GM12872 (cell line): ENCODE measurements at regions not wholly inside any gene's neighbourhood (a gene's known extent, or its start where the extent isn't known, plus 50 kb on each side); places are given as distances from the start of the nearest gene placed in this dataset.

Experiments
- CTCF ChIP-seq: IDR thresholded peaks from 3 replicates; pipeline ENCODE4 v1.5.1; 2011; ENCODE audit warnings: low read depth, mild to moderate bottlenecking, low read length, moderate library complexity; ENCODE audit not compliant: insufficient read depth

GRCh38 chr6:78482801-78483552 lies 384.4 kb upstream of the IRAK1BP1 start:
- no peak for TF ChIP-seq CTCF

DNA sequence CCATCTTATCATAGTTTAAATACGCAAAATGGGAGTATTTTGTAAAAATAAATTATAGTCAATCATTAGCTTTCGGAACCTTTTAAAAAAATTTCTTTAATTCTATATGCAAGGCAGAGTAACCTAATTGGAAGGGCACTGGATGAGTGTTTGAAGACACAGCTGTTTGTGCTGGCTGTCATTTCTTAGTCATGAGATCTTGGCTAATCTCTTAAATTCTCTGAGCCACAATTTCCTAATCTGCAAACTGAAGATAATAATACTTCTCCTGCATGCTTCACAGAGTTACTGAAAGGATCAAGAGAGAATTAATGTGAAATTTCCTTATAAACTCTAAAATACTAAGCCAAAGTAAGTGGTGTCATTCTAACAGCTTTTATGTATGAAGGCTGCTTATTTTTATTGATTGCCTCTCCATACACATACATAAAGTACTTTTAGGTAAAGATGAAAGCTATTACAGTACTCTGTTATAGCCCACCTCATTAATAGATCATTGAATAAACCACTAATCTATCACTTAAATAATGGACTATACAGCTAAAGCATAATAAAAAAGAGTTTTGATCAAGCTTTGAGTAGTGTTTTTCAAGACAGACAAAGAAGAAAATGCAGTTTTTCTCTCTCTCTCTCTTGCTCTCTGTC lies 383.7 kb upstream of the IRAK1BP1 start:
- no peak for TF ChIP-seq CTCF

DNA sequence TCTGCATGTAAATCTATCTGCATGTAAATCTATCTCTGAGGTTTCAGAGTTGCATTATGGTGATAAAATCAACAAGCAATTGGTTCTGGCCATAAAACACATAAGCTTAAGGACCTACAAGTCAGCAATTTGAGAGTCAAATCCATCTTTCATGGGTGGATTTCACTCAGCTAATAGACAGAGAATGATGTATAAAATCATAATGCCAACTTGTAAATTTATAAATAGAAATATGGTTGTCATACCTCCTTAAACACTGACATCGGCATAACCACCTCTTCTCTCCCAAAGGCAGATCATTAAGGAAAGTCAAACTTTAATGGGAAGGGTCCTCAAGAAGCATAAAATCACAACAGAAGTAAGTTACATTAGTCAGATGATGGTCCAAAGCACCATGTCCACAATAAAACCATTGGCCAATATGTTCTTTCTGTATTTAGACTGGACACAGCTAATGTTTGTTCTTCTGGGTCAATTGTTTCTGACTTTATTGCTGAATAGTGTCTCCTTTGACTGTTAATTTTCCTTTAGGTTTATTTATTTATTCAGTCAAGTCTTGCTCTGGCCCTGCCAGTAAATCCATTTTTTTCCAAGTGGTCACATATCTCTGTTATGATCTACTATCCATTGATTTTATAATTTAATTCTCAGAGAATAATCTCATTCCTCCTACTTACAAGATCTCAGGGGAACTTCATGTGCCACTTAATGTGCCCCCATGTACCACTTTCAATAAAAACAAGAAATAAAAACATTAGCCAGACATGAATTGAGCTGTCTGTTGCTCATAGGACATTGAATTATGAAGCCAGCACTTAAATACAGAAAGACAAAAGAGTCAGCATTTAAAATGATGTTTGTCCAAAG lies 382.9 kb upstream of the IRAK1BP1 start:
- no peak for TF ChIP-seq CTCF

DNA sequence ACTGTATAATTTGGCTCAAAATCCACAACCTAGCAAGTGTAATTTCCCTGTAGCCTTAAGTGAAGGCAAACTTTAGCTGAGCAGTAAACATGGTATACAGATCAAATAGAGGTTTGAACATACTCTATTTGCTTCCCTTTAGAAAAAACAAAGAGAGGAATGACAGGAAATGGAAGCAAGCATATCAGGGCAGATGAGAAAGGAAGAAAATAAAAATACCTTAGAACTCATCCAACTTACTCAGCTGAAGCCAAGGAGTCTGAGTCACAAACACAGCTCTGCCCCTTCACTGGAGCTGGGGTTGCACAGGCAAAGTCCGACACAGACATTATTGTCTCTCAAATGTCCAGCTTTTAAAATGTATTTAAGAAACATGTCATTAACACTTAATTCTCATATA lies 379.9 kb upstream of the IRAK1BP1 start:
- TF ChIP-seq CTCF: no peak

- no peak for TF ChIP-seq CTCF
Observed at GRCh38 chr6:78489874-78490273, 377.5 kb upstream of the IRAK1BP1 start.

DNA sequence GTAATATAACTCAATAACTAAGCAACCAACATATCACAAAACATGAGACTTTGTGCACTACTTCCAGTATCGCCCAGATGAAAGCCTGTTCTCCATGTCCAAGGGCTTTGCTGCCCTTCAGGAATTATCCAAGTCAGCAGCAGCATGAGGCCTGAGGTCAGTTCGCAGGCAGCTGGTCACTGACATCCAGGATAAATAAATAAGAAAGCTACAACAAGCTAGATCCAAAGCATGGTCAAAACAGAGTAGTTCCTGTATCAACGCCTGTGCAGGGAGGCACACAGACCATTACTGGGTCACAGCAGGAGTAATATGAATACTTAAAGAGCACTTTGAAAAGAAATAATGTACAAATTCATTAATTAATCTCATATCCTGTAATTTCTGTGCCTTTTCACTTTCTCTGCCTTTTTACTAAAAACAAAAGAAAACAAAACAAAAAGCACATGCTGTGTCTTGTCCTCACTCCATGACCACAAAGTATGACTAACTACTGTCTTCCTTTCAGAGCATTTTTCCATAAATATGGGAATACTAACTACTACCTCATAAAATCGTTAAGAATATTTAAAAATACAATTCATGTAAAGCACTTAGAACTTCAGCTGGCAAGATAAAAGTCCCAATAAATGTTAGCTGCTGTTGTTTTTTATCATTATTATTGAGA lies 374.9 kb upstream of the IRAK1BP1 start:
- no peak for TF ChIP-seq CTCF
